ENCODE measurements at regions not wholly inside any gene's neighbourhood (a gene's known extent, or its start where the extent isn't known, plus 50 kb on each side); places are given as distances from the start of the nearest gene placed in this dataset.

DNA sequence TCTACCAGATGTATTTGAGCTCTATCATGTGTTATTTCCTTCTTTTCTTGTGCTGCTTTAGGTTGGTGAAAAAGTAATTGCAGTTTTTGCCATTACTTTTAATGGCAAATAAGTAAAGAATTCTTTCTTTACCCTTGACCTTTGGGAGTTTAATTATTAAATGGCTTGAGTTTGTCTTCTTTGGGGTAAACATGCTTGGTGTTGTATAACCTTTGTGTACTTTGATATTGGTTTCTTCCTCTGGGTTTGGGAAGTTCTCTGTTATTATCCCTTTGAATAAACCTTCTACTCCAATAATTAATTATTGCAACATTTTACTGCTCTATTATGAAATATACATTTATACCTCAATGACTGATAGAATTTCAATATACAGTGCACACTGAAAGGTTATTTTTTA, 709.4 kb downstream of the PCDH17 start:
- no peaks in the 10 kb centered on the region for H4K20me1 ChIP-seq (replicated peaks; ENCODE audit: insufficient read depth)
- no peak overlapping the region for H3K27ac ChIP-seq (ENCODE audit: low read depth)
- Mint-ChIP-seq H3K4me3 (no peak overlapping the region), H3K27ac (no peak overlapping the region), H3K9me3 (peaks cover 5% of the 10 kb centered on the region; the same call in 1 of the 3 replicates), H3K36me3 (ENCODE audit: low read depth) (no peaks in the 10 kb centered on the region), H3K4me1 (peaks cover 9% of the 10 kb centered on the region; the same call in 2 of the 3 replicates), H3K27me3 (ENCODE audit: insufficient read depth, low read depth, poor library complexity) (no peaks in the 10 kb centered on the region)
- no peak overlapping the region for H3K4me2 ChIP-seq
- no peak overlapping the region for H3K4me3 ChIP-seq
- H3K27me3 ChIP-seq (ENCODE audit: insufficient read depth): no peaks in the 10 kb centered on the region
- peaks cover 3% of the 10 kb centered on the region; the same call in 1 of the 2 replicates for H3K9me2 ChIP-seq (ENCODE audit: insufficient read depth)
- no peak for ATAC-seq
- no peaks in the 10 kb centered on the region for H3F3A ChIP-seq (replicated peaks; ENCODE audit: low read depth)
- no peak for DNase-seq (ENCODE audit: low spot score)
- TF ChIP-seq, protein P1, sequence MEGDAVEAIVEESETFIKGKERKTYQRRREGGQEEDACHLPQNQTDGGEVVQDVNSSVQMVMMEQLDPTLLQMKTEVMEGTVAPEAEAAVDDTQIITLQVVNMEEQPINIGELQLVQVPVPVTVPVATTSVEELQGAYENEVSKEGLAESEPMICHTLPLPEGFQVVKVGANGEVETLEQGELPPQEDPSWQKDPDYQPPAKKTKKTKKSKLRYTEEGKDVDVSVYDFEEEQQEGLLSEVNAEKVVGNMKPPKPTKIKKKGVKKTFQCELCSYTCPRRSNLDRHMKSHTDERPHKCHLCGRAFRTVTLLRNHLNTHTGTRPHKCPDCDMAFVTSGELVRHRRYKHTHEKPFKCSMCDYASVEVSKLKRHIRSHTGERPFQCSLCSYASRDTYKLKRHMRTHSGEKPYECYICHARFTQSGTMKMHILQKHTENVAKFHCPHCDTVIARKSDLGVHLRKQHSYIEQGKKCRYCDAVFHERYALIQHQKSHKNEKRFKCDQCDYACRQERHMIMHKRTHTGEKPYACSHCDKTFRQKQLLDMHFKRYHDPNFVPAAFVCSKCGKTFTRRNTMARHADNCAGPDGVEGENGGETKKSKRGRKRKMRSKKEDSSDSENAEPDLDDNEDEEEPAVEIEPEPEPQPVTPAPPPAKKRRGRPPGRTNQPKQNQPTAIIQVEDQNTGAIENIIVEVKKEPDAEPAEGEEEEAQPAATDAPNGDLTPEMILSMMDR (conservative IDR thresholded peaks at IDR 0.05; ENCODE audit: low read depth in 2 of 2): no peak
- no peak for TF ChIP-seq JUNB (IDR thresholded peaks at IDR 0.05; ENCODE audit: unreplicated experiment)
- TF ChIP-seq, protein P2, sequence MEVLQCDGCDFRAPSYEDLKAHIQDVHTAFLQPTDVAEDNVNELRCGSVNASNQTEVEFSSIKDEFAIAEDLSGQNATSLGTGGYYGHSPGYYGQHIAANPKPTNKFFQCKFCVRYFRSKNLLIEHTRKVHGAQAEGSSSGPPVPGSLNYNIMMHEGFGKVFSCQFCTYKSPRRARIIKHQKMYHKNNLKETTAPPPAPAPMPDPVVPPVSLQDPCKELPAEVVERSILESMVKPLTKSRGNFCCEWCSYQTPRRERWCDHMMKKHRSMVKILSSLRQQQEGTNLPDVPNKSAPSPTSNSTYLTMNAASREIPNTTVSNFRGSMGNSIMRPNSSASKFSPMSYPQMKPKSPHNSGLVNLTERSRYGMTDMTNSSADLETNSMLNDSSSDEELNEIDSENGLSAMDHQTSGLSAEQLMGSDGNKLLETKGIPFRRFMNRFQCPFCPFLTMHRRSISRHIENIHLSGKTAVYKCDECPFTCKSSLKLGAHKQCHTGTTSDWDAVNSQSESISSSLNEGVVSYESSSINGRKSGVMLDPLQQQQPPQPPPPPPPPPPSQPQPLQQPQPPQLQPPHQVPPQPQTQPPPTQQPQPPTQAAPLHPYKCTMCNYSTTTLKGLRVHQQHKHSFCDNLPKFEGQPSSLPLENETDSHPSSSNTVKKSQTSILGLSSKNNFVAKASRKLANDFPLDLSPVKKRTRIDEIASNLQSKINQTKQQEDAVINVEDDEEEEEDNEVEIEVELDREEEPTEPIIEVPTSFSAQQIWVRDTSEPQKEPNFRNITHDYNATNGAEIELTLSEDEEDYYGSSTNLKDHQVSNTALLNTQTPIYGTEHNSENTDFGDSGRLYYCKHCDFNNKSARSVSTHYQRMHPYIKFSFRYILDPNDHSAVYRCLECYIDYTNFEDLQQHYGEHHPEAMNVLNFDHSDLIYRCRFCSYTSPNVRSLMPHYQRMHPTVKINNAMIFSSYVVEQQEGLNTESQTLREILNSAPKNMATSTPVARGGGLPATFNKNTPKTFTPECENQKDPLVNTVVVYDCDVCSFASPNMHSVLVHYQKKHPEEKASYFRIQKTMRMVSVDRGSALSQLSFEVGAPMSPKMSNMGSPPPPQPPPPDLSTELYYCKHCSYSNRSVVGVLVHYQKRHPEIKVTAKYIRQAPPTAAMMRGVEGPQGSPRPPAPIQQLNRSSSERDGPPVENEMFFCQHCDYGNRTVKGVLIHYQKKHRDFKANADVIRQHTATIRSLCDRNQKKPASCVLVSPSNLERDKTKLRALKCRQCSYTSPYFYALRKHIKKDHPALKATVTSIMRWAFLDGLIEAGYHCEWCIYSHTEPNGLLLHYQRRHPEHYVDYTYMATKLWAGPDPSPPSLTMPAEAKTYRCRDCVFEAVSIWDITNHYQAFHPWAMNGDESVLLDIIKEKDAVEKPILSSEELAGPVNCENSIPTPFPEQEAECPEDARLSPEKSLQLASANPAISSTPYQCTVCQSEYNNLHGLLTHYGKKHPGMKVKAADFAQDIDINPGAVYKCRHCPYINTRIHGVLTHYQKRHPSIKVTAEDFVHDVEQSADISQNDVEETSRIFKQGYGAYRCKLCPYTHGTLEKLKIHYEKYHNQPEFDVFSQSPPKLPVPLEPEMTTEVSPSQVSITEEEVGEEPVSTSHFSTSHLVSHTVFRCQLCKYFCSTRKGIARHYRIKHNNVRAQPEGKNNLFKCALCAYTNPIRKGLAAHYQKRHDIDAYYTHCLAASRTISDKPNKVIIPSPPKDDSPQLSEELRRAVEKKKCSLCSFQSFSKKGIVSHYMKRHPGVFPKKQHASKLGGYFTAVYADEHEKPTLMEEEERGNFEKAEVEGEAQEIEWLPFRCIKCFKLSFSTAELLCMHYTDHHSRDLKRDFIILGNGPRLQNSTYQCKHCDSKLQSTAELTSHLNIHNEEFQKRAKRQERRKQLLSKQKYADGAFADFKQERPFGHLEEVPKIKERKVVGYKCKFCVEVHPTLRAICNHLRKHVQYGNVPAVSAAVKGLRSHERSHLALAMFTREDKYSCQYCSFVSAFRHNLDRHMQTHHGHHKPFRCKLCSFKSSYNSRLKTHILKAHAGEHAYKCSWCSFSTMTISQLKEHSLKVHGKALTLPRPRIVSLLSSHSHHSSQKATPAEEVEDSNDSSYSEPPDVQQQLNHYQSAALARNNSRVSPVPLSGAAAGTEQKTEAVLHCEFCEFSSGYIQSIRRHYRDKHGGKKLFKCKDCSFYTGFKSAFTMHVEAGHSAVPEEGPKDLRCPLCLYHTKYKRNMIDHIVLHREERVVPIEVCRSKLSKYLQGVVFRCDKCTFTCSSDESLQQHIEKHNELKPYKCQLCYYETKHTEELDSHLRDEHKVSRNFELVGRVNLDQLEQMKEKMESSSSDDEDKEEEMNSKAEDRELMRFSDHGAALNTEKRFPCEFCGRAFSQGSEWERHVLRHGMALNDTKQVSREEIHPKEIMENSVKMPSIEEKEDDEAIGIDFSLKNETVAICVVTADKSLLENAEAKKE (CRISPR knock-in tag; IDR thresholded peaks at IDR 0.05): no peak
- TF ChIP-seq ZNF114 (CRISPR knock-in tag; IDR thresholded peaks at IDR 0.05): no peak
- TF ChIP-seq NANOG (IDR thresholded peaks at IDR 0.05; ENCODE audit: borderline replicate concordance): no peak
- TF ChIP-seq CREB1 (CRISPR knock-in tag; IDR thresholded peaks at IDR 0.05; ENCODE audit: low read depth): no peak
- TF ChIP-seq EZH2 (IDR thresholded peaks at IDR 0.05; ENCODE audit: low read depth, unreplicated experiment): no peak
- no peak for TF ChIP-seq STAT1 (IDR thresholded peaks at IDR 0.05; ENCODE audit: unreplicated experiment)
- TF ChIP-seq, protein P3, sequence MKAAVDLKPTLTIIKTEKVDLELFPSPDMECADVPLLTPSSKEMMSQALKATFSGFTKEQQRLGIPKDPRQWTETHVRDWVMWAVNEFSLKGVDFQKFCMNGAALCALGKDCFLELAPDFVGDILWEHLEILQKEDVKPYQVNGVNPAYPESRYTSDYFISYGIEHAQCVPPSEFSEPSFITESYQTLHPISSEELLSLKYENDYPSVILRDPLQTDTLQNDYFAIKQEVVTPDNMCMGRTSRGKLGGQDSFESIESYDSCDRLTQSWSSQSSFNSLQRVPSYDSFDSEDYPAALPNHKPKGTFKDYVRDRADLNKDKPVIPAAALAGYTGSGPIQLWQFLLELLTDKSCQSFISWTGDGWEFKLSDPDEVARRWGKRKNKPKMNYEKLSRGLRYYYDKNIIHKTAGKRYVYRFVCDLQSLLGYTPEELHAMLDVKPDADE (IDR thresholded peaks at IDR 0.05): no peak
- no peak for TF ChIP-seq POLR2AphosphoS5 (IDR thresholded peaks at IDR 0.05; ENCODE audit: low read depth)
- peaks cover 4% of the 10 kb centered on the region; the same call in 1 of the 2 replicates for H3K4me1 ChIP-seq (ENCODE audit: insufficient read depth)
- no peaks in the 10 kb centered on the region; the same call in 1 of the 2 replicates for H3K36me3 ChIP-seq (ENCODE audit: insufficient read depth)
- H2AFZ ChIP-seq: peak overlapping the region; percentile 21; the same call in 1 of the 2 replicates
- no peaks in the 10 kb centered on the region for H3K79me2 ChIP-seq (replicated peaks; ENCODE audit: insufficient read depth)

Data from GM23338 (cell line).